Stomach (tissue), 4 donors: ENCODE measurements at regions not wholly inside any gene's neighbourhood (a gene's known extent, or its start where the extent isn't known, plus 50 kb on each side); places are given as distances from the start of the nearest gene placed in this dataset.

Source experiments
- CTCF ChIP-seq, 7 experiments: fragments of 450-650 bp in 4 of 7; fragments of 200-600 bp in 3 of 7; sonication (generic) in 3 of 7; IDR thresholded peaks; one replicate each; pipeline ENCODE4 v1.5.1; 2016 to 2019; ENCODE audit warnings: antibody characterized with exemption in 7 of 7, control low read depth in 2 of 7, mild to moderate bottlenecking in 1 of 7
- EP300 ChIP-seq: sonication (generic); formaldehyde crosslinking; IDR thresholded peaks from one replicate; pipeline ENCODE4 v1.6.1; 2017; ENCODE audit warnings: antibody characterized with exemption
- POLR2A ChIP-seq, 4 donors: fragments of 450-650 bp; IDR thresholded peaks; one replicate each; pipeline ENCODE4 v1.6.1; 2016; ENCODE audit warnings: antibody characterized with exemption in 4 of 4, control low read depth in 2 of 4, mild to moderate bottlenecking in 1 of 4, moderate library complexity in 1 of 4

- no peak for TF ChIP-seq CTCF (IDR thresholded peaks at IDR 0.05)
- TF ChIP-seq EP300, result no peak
- TF ChIP-seq POLR2A (IDR thresholded peaks at IDR 0.05), result no peak
Observed at GRCh38 chr14:85380881-85381280, 149.1 kb upstream of the FLRT2 start.
